GM12878 (cell line): ENCODE measurements at regions not wholly inside any gene's neighbourhood (a gene's known extent, or its start where the extent isn't known, plus 50 kb on each side); places are given as distances from the start of the nearest gene placed in this dataset.

Experiments used
- ATAC-seq: fragments of 200-7000 bp; cut with Tn5 transposase; 3 replicates; pipeline ENCODE4 v1.9.1; 2020; ENCODE audit warnings: mild to moderate bottlenecking, moderate library complexity
- BruUV-seq: library from RNA; stranded (reverse); fragments of 400-500 nt; replicated peaks from 2 replicates; lab custom pipeline; 2021; lab: Mats Ljungman, UMichigan
- CTCF ChIA-PET: fragments of 300-600 bp; sonication (Branson Sonifier 250); formaldehyde crosslinking; extraction: SDS; loops from one replicate; lab custom pipeline; 2021; ENCODE audit warnings: inconsistent platforms; lab: Yijun Ruan, JAX
- POLR2A ChIA-PET: fragments of 350-600 bp; formaldehyde crosslinking; extraction: SDS; loops from one replicate; lab custom pipeline; 2021; ENCODE audit warnings: inconsistent platforms; lab: Charles Lee
- RAD21 ChIA-PET: fragments of 300-600 bp; sonication (Branson Sonifier 250); formaldehyde crosslinking; loops from one replicate; lab custom pipeline; 2023; ENCODE audit warnings: antibody characterized with exemption; ENCODE audit not compliant: unreplicated experiment; lab: Charles Lee
- SMC1A ChIA-PET: fragments of 300-600 bp; sonication (Branson Sonifier 250); formaldehyde crosslinking; loops from one replicate; lab custom pipeline; 2023; ENCODE audit not compliant: unreplicated experiment, uncharacterized antibody; lab: Charles Lee
- DNase-seq: peaks from one replicate; pipeline ENCODE4 v3.0.0-alpha.2; 2011; ENCODE audit warnings: low read depth, low spot score
- FAIRE-seq: peaks from 3 replicates; lab custom pipeline; 2011; peaks lifted over from hg19 to GRCh38; lab: Jason Lieb, UNC
- H2AFZ ChIP-seq: 2 replicates; pipeline ENCODE4 v1.6.0; 2011; ENCODE audit warnings: low read depth, low read length, control low read depth; ENCODE audit not compliant: control insufficient read depth
- H3K27ac ChIP-seq: 2 replicates; pipeline ENCODE4 v1.5.1; 2011; ENCODE audit warnings: control low read depth; ENCODE audit not compliant: control insufficient read depth, insufficient read depth
- H3K27me3 ChIP-seq, 2 experiments: replicated peaks in 1 of 2; 2 replicates each; pipeline versions ENCODE4 v1.6.0 to v1.6.1; 2011; ENCODE audit warnings: low read length in 1 of 2; ENCODE audit not compliant: control insufficient read depth in 2 of 2, insufficient read depth in 2 of 2
- H3K36me3 ChIP-seq, 2 experiments: 2 replicates each; pipeline ENCODE4 v1.5.1; 2011; ENCODE audit warnings: low read length in 1 of 2; ENCODE audit not compliant: control insufficient read depth in 2 of 2, insufficient read depth in 2 of 2
- H3K4me1 ChIP-seq: 2 replicates; pipeline ENCODE4 v1.6.1; 2011; ENCODE audit warnings: mild to moderate bottlenecking, low read length, moderate library complexity, mixed read lengths; ENCODE audit not compliant: control insufficient read depth, insufficient read depth
- H3K4me2 ChIP-seq: 2 replicates; pipeline ENCODE4 v1.6.0; 2011; ENCODE audit warnings: control low read depth; ENCODE audit not compliant: control insufficient read depth, insufficient read depth
- H3K4me3 ChIP-seq: fragments of 200-600 bp; sonication (generic); 2 replicates; pipeline ENCODE4 v1.5.1; 2016
- H3K79me2 ChIP-seq: 2 replicates; pipeline ENCODE4 v1.6.0; 2011; ENCODE audit warnings: low read length; ENCODE audit not compliant: control insufficient read depth, insufficient read depth
- H3K9ac ChIP-seq: 2 replicates; pipeline ENCODE4 v1.8.0; 2011; ENCODE audit warnings: low read length, control low read depth, mixed read lengths; ENCODE audit not compliant: control insufficient read depth, insufficient read depth
- H3K9me3 ChIP-seq: replicated peaks from 3 replicates; pipeline ENCODE4 v1.5.1; 2011; ENCODE audit warnings: mild to moderate bottlenecking, low read length; ENCODE audit not compliant: control insufficient read depth, insufficient read depth
- H4K20me1 ChIP-seq: 2 replicates; pipeline ENCODE4 v1.6.0; 2011; ENCODE audit not compliant: control insufficient read depth, insufficient read depth
- BCL11A ChIP-seq: IDR thresholded peaks from 2 replicates; pipeline ENCODE4 v1.6.1; 2011; ENCODE audit warnings: low read depth, low read length
- CBX5 ChIP-seq: sonication (generic); IDR thresholded peaks from 2 replicates; pipeline ENCODE4 v1.6.1; 2016; ENCODE audit warnings: low read depth, moderate library complexity, mild to moderate bottlenecking, inconsistent platforms
- E4F1 ChIP-seq: fragments of 450-650 bp; IDR thresholded peaks from 2 replicates; pipeline ENCODE4 v1.6.1; 2018; ENCODE audit warnings: borderline replicate concordance, mild to moderate bottlenecking; ENCODE audit not compliant: partially characterized antibody
- IKZF2 ChIP-seq, 2 experiments: fragments of 450-650 bp; IDR thresholded peaks; 2 replicates each; pipeline ENCODE4 v1.6.1; 2017; ENCODE audit warnings: mild to moderate bottlenecking in 2 of 2, moderate library complexity in 2 of 2
- NFXL1 ChIP-seq: fragments of 450-650 bp; IDR thresholded peaks from 2 replicates; pipeline ENCODE4 v1.6.1; 2017; ENCODE audit warnings: antibody characterized with exemption, mild to moderate bottlenecking, borderline replicate concordance
- NKRF ChIP-seq: fragments of 450-650 bp; conservative IDR thresholded peaks from 2 replicates; pipeline ENCODE4 v1.6.1; 2017; ENCODE audit warnings: mild to moderate bottlenecking, moderate library complexity
- PBX3 ChIP-seq: IDR thresholded peaks from 2 replicates; pipeline ENCODE4 v1.6.1; 2011; ENCODE audit warnings: mild to moderate bottlenecking, low read depth, low read length, moderate library complexity; ENCODE audit not compliant: insufficient replicate concordance
- RELA ChIP-seq: fragments of 450-650 bp; IDR thresholded peaks from 2 replicates; pipeline ENCODE4 v1.8.0; 2014; ENCODE audit warnings: borderline replicate concordance; ENCODE audit not compliant: partially characterized antibody
- TCF12 ChIP-seq: IDR thresholded peaks from 2 replicates; pipeline ENCODE4 v1.6.1; 2011; ENCODE audit warnings: low read depth, mild to moderate bottlenecking, low read length
- WGBS: methylation state at CpG from one replicate; pipeline ENCODE4 v1.1.6; 2016; ENCODE audit warnings: low lambda C conversion rate; ENCODE audit not compliant: insufficient replicate concordance, insufficient coverage; ENCODE audit errors: missing lambda C conversion rate; 5-methylcytosine and 5-hydroxymethylcytosine counted together
- in situ Hi-C: fragments of 300-500 bp; cut with MboI; formaldehyde crosslinking; loops from 9 replicates; pipeline ENCODE4 v1.14.3; 2018; ENCODE audit warnings: mixed read lengths
- intact Hi-C: fragments of 100-400 bp; cut with micrococcal nuclease; formaldehyde crosslinking; loops from one replicate; pipeline ENCODE4 v1.14.2; 2022; ENCODE audit not compliant: unreplicated experiment
- TF ChIP-seq, protein P1 (sequence below): fragments of 450-650 bp; IDR thresholded peaks from 2 replicates; pipeline ENCODE4 v1.6.1; 2016; ENCODE audit warnings: mild to moderate bottlenecking

DNA sequence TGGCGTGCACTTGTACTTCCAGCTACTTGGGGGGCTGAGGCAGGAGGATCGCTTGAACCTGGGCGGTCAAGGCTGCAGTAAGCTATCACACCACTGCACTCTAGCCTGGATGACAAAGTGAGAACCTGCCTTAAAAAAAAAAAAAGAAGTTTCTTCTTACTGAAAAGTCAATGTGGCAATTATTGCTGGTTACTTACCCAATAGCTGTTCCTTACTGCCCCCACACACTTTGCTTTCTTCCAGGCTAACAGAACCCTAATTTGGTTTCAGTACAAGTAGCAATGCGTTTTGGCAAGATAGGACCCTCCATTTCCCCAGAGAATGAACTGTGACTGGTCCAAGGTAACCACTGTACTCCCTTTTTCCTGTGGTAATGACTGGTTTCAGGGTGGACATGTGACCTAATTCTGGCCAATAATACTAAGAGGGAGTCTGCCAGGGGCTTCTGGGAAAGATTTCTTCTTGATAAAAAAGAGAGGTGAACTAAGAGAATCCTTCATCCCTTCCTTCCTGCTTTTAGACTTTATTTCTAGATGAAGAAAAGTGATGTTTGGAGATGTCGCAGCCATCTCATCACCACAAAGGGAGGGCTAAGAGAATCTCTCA, 58.8 kb upstream of the MSI2 start:
- H3K36me3 ChIP-seq = no peaks in the 10 kb centered on the region
- no peaks in the 10 kb centered on the region; a peak in 1 of 4 replicates for H3K27me3 ChIP-seq
- H3K79me2 ChIP-seq = no peaks in the 10 kb centered on the region
- no peak overlapping the region for H3K4me2 ChIP-seq
- CTCF ChIA-PET = no interaction called here
- H3K9ac ChIP-seq = no peak overlapping the region
- TF ChIP-seq BCL11A (no peak), PBX3 (no peak)
- TF ChIP-seq, protein P1, sequence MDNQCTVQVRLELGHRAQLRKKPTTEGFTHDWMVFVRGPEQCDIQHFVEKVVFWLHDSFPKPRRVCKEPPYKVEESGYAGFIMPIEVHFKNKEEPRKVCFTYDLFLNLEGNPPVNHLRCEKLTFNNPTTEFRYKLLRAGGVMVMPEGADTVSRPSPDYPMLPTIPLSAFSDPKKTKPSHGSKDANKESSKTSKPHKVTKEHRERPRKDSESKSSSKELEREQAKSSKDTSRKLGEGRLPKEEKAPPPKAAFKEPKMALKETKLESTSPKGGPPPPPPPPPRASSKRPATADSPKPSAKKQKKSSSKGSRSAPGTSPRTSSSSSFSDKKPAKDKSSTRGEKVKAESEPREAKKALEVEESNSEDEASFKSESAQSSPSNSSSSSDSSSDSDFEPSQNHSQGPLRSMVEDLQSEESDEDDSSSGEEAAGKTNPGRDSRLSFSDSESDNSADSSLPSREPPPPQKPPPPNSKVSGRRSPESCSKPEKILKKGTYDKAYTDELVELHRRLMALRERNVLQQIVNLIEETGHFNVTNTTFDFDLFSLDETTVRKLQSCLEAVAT = no peak
- 70% methylated on average over 5 of the region's 5 CpGs for whole genome bisulfite sequencing
- in situ Hi-C loops = no loop called here
- no peak for ATAC-seq
- H2AFZ ChIP-seq = no peak overlapping the region
- SMC1A ChIA-PET = no interaction called here
- no peaks in the 10 kb centered on the region for H3K4me1 ChIP-seq
- H3K9me3 ChIP-seq = peaks cover 2% of the 10 kb centered on the region; the same call in 2 of the 3 replicates
- no peaks in the 10 kb centered on the region for H4K20me1 ChIP-seq
- FAIRE-seq = no peak
- POLR2A ChIA-PET = no interaction called here
- RAD21 ChIA-PET = interaction anchor here (0.6 kb wide), 1 partner anchor 76 kb away, joined by 3 read pairs; no protein-coding TSS in a partner anchor
- H3K4me3 ChIP-seq = no peak overlapping the region
- intact Hi-C loops = no loop called here
- no peak for DNase-seq
- H3K27ac ChIP-seq = no peak overlapping the region
- no TSS peak for BruUV-seq

- ChIA-PET POLR2A (no interaction called here), CTCF (no interaction called here), SMC1A (no interaction called here), RAD21 (interaction anchor here (0.7 kb wide), 1 partner anchor 87 kb away, joined by 3 read pairs; no protein-coding TSS in a partner anchor)
- H3K4me3 ChIP-seq = no peak overlapping the region
- 33% methylated on average over 4 of the region's 4 CpGs for WGBS
- H3K36me3 ChIP-seq = no peaks in the 10 kb centered on the region
- H3K9ac ChIP-seq = no peak overlapping the region
- in situ Hi-C loops = no loop called here
- H4K20me1 ChIP-seq = no peaks in the 10 kb centered on the region
- H3K27ac ChIP-seq = no peak overlapping the region
- no peak overlapping the region for H3K4me2 ChIP-seq
- no peak for FAIRE-seq
- no peaks in the 10 kb centered on the region for H3K4me1 ChIP-seq
- H3K27me3 ChIP-seq = no peaks in the 10 kb centered on the region; a peak in 1 of 4 replicates
- no peak for DNase-seq
- intact Hi-C loops = no loop called here
- BruUV-seq = no TSS peak
- no peaks in the 10 kb centered on the region; the same call in 2 of the 3 replicates for H3K9me3 ChIP-seq
- ATAC-seq = no peak
- no peak overlapping the region for H2AFZ ChIP-seq
- no peaks in the 10 kb centered on the region for H3K79me2 ChIP-seq
- TF ChIP-seq RELA (no peak), NKRF (no peak), E4F1 (no peak), NFXL1 (no peak), TCF12 (no peak), IKZF2 (IDR thresholded peaks at IDR 0.05) (no peak), CBX5 (no peak)
Observed at GRCh38 chr17:57201481-57201880, 54.8 kb upstream of the MSI2 start.
